GM12878 (cell line): ENCODE measurements at regions not wholly inside any gene's neighbourhood (a gene's known extent, or its start where the extent isn't known, plus 50 kb on each side); places are given as distances from the start of the nearest gene placed in this dataset.

Experiments
- ATAC-seq: fragments of 200-7000 bp; cut with Tn5 transposase; 3 replicates; pipeline ENCODE4 v1.9.1; 2020; ENCODE audit warnings: mild to moderate bottlenecking, moderate library complexity
- BruUV-seq: library from RNA; stranded (reverse); fragments of 400-500 nt; replicated peaks from 2 replicates; lab custom pipeline; 2021; lab: Mats Ljungman, UMichigan
- CTCF ChIA-PET: fragments of 300-600 bp; sonication (Branson Sonifier 250); formaldehyde crosslinking; extraction: SDS; loops from one replicate; lab custom pipeline; 2021; ENCODE audit warnings: inconsistent platforms; lab: Yijun Ruan, JAX
- POLR2A ChIA-PET: fragments of 350-600 bp; formaldehyde crosslinking; extraction: SDS; loops from one replicate; lab custom pipeline; 2021; ENCODE audit warnings: inconsistent platforms; lab: Charles Lee
- RAD21 ChIA-PET: fragments of 300-600 bp; sonication (Branson Sonifier 250); formaldehyde crosslinking; loops from one replicate; lab custom pipeline; 2023; ENCODE audit warnings: antibody characterized with exemption; ENCODE audit not compliant: unreplicated experiment; lab: Charles Lee
- SMC1A ChIA-PET: fragments of 300-600 bp; sonication (Branson Sonifier 250); formaldehyde crosslinking; loops from one replicate; lab custom pipeline; 2023; ENCODE audit not compliant: unreplicated experiment, uncharacterized antibody; lab: Charles Lee
- DNase-seq: peaks from one replicate; pipeline ENCODE4 v3.0.0-alpha.2; 2011; ENCODE audit warnings: low read depth, low spot score
- FAIRE-seq: peaks from 3 replicates; lab custom pipeline; 2011; peaks lifted over from hg19 to GRCh38; lab: Jason Lieb, UNC
- H2AFZ ChIP-seq: 2 replicates; pipeline ENCODE4 v1.6.0; 2011; ENCODE audit warnings: low read depth, low read length, control low read depth; ENCODE audit not compliant: control insufficient read depth
- H3K27ac ChIP-seq: 2 replicates; pipeline ENCODE4 v1.5.1; 2011; ENCODE audit warnings: control low read depth; ENCODE audit not compliant: control insufficient read depth, insufficient read depth
- H3K27me3 ChIP-seq, 2 experiments: replicated peaks in 1 of 2; 2 replicates each; pipeline versions ENCODE4 v1.6.0 to v1.6.1; 2011; ENCODE audit warnings: low read length in 1 of 2; ENCODE audit not compliant: control insufficient read depth in 2 of 2, insufficient read depth in 2 of 2
- H3K36me3 ChIP-seq, 2 experiments: 2 replicates each; pipeline ENCODE4 v1.5.1; 2011; ENCODE audit warnings: low read length in 1 of 2; ENCODE audit not compliant: control insufficient read depth in 2 of 2, insufficient read depth in 2 of 2
- H3K4me1 ChIP-seq: 2 replicates; pipeline ENCODE4 v1.6.1; 2011; ENCODE audit warnings: mild to moderate bottlenecking, low read length, moderate library complexity, mixed read lengths; ENCODE audit not compliant: control insufficient read depth, insufficient read depth
- H3K4me2 ChIP-seq: 2 replicates; pipeline ENCODE4 v1.6.0; 2011; ENCODE audit warnings: control low read depth; ENCODE audit not compliant: control insufficient read depth, insufficient read depth
- H3K4me3 ChIP-seq: fragments of 200-600 bp; sonication (generic); 2 replicates; pipeline ENCODE4 v1.5.1; 2016
- H3K79me2 ChIP-seq: 2 replicates; pipeline ENCODE4 v1.6.0; 2011; ENCODE audit warnings: low read length; ENCODE audit not compliant: control insufficient read depth, insufficient read depth
- H3K9ac ChIP-seq: 2 replicates; pipeline ENCODE4 v1.8.0; 2011; ENCODE audit warnings: low read length, control low read depth, mixed read lengths; ENCODE audit not compliant: control insufficient read depth, insufficient read depth
- H3K9me3 ChIP-seq: replicated peaks from 3 replicates; pipeline ENCODE4 v1.5.1; 2011; ENCODE audit warnings: mild to moderate bottlenecking, low read length; ENCODE audit not compliant: control insufficient read depth, insufficient read depth
- H4K20me1 ChIP-seq: 2 replicates; pipeline ENCODE4 v1.6.0; 2011; ENCODE audit not compliant: control insufficient read depth, insufficient read depth
- BCL11A ChIP-seq: IDR thresholded peaks from 2 replicates; pipeline ENCODE4 v1.6.1; 2011; ENCODE audit warnings: low read depth, low read length
- BMI1 ChIP-seq: fragments of 450-650 bp; IDR thresholded peaks from 2 replicates; pipeline ENCODE4 v1.6.1; 2016; ENCODE audit warnings: mild to moderate bottlenecking, moderate library complexity, borderline replicate concordance
- ELK1 ChIP-seq: IDR thresholded peaks from 2 replicates; pipeline ENCODE4 v1.6.1; 2012; ENCODE audit warnings: low read depth, low read length, improper control_type of control experiment
- HDGF ChIP-seq: fragments of 450-650 bp; IDR thresholded peaks from 2 replicates; pipeline ENCODE4 v1.6.1; 2016; ENCODE audit warnings: antibody characterized with exemption
- IKZF1 ChIP-seq: fragments of 450-650 bp; conservative IDR thresholded peaks from 2 replicates; pipeline ENCODE4 v1.6.1; 2017; ENCODE audit warnings: antibody characterized with exemption, mild to moderate bottlenecking
- KAT2A ChIP-seq: conservative IDR thresholded peaks from 2 replicates; pipeline ENCODE4 v1.6.1; 2011; ENCODE audit warnings: low read depth, low read length; ENCODE audit not compliant: control insufficient read depth
- KDM1A ChIP-seq: fragments of 200-600 bp; sonication (generic); IDR thresholded peaks from 2 replicates; pipeline ENCODE4 v1.6.1; 2016; ENCODE audit warnings: borderline replicate concordance
- REST ChIP-seq: IDR thresholded peaks from 2 replicates; pipeline ENCODE4 v1.6.1; 2012; ENCODE audit warnings: mild to moderate bottlenecking, low read depth, low read length
- WRNIP1 ChIP-seq: IDR thresholded peaks from 2 replicates; pipeline ENCODE4 v1.6.1; 2011; ENCODE audit warnings: low read depth, low read length, improper control_type of control experiment, borderline replicate concordance
- WGBS: methylation state at CpG from one replicate; pipeline ENCODE4 v1.1.6; 2016; ENCODE audit warnings: low lambda C conversion rate; ENCODE audit not compliant: insufficient replicate concordance, insufficient coverage; ENCODE audit errors: missing lambda C conversion rate; 5-methylcytosine and 5-hydroxymethylcytosine counted together
- in situ Hi-C: fragments of 300-500 bp; cut with MboI; formaldehyde crosslinking; loops from 9 replicates; pipeline ENCODE4 v1.14.3; 2018; ENCODE audit warnings: mixed read lengths
- intact Hi-C: fragments of 100-400 bp; cut with micrococcal nuclease; formaldehyde crosslinking; loops from one replicate; pipeline ENCODE4 v1.14.2; 2022; ENCODE audit not compliant: unreplicated experiment
- TF ChIP-seq, protein P1 (sequence below): fragments of 450-650 bp; formaldehyde crosslinking; IDR thresholded peaks from 2 replicates; pipeline ENCODE4 v1.4.0; 2022; ENCODE audit warnings: mild to moderate bottlenecking, moderate library complexity

DNA sequence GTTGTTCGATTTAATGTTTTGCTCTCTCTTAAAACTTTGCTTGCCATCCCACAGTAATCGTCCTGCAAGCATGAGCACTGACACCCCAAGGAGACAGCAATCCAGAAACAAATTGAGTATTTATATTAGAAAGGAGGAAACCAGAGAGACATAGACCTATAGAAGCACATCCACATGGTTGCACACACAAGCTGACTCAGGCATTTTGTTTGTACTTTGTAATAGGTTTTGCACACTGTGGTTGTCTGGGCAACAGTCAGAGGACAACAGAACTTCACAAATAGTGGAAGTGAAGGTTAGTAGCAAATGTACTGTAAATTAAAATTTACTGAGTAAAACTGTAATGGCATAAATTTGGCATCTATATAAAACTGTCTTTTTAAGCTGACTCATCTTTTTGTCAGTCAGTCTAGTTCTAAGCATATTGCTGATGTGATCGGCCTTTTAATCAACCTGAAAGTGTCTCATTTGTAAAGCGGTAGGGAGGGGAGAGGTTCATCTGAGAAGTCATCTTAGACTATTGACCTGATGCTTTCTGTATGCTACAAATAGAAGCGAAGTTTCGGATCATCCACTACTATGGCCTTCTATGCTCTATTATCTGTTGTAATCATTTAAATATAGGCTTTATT lies 1624.7 kb downstream of the ARAP2 start:
- Histone ChIP-seq H3K27ac (no peak overlapping the region), H3K9ac (no peak overlapping the region), H2AFZ (no peak overlapping the region), H3K4me3 (no peak overlapping the region), H3K79me2 (no peaks in the 10 kb centered on the region), H3K27me3 (no peaks in the 10 kb centered on the region), H4K20me1 (no peaks in the 10 kb centered on the region), H3K4me1 (no peaks in the 10 kb centered on the region), H3K36me3 (no peaks in the 10 kb centered on the region), H3K4me2 (no peak overlapping the region), H3K9me3 (no peaks in the 10 kb centered on the region)
- in situ Hi-C loops (no loop called here), intact Hi-C loops (no loop called here)
- TF ChIP-seq BCL11A (no peak), REST (no peak), HDGF (no peak), IKZF1 (no peak)
- no TSS peak for BruUV-seq
- ChIA-PET CTCF (no interaction called here), SMC1A (no interaction called here), POLR2A (no interaction called here), RAD21 (no interaction called here)
- ATAC-seq (no peak), DNase-seq (no peak), FAIRE-seq (no peak)
- 27% methylated on average over 6 of the region's 6 CpGs for WGBS

- CTCF ChIA-PET = no interaction called here
- Histone ChIP-seq H3K27me3 (no peaks in the 10 kb centered on the region), H3K9me3 (no peaks in the 10 kb centered on the region), H3K4me3 (no peak overlapping the region), H2AFZ (no peak overlapping the region), H4K20me1 (no peaks in the 10 kb centered on the region), H3K36me3 (no peaks in the 10 kb centered on the region), H3K9ac (no peak overlapping the region), H3K79me2 (no peaks in the 10 kb centered on the region), H3K27ac (no peak overlapping the region), H3K4me1 (no peaks in the 10 kb centered on the region), H3K4me2 (no peak overlapping the region)
- BruUV-seq = no TSS peak
- SMC1A ChIA-PET = no interaction called here
- RAD21 ChIA-PET = no interaction called here
- 0% methylated on average over 2 of the region's 2 CpGs for WGBS
- intact Hi-C loops (no loop called here), in situ Hi-C loops (no loop called here)
- ATAC-seq (no peak), DNase-seq (no peak), FAIRE-seq (no peak)
- POLR2A ChIA-PET = no interaction called here
- TF ChIP-seq WRNIP1 (no peak), KDM1A (no peak), KAT2A (no peak), BMI1 (no peak), ELK1 (no peak)
- TF ChIP-seq, protein P1, sequence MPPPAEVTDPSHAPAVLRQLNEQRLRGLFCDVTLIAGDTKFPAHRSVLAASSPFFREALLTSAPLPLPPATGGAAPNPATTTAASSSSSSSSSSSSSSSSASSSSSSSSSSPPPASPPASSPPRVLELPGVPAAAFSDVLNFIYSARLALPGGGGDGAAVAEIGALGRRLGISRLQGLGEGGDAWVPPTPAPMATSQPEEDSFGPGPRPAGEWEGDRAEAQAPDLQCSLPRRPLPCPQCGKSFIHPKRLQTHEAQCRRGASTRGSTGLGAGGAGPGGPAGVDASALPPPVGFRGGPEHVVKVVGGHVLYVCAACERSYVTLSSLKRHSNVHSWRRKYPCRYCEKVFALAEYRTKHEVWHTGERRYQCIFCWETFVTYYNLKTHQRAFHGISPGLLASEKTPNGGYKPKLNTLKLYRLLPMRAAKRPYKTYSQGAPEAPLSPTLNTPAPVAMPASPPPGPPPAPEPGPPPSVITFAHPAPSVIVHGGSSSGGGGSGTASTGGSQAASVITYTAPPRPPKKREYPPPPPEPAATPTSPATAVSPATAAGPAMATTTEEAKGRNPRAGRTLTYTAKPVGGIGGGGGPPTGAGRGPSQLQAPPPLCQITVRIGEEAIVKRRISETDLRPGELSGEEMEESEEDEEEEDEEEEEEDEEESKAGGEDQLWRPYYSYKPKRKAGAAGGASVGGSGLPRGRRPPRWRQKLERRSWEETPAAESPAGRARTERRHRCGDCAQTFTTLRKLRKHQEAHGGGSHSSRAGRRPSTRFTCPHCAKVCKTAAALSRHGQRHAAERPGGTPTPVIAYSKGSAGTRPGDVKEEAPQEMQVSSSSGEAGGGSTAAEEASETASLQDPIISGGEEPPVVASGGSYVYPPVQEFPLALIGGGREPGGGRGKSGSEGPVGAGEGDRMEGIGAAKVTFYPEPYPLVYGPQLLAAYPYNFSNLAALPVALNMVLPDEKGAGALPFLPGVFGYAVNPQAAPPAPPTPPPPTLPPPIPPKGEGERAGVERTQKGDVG (CRISPR knock-in tag) = no peak
Observed at GRCh38 chr4:34628471-34628870, 1615.8 kb downstream of the ARAP2 start.
